ENCODE measurements at regions not wholly inside any gene's neighbourhood (a gene's known extent, or its start where the extent isn't known, plus 50 kb on each side); places are given as distances from the start of the nearest gene placed in this dataset.

- TF ChIP-seq GABPA (IDR thresholded peaks at IDR 0.05; ENCODE audit: borderline replicate concordance, insufficient read depth, low read length) (no peak), RAD21 (IDR thresholded peaks at IDR 0.05 in 1 of 2, conservative IDR thresholded peaks at IDR 0.05 in 1 of 2; ENCODE audit: low read depth in 2 of 2, low read length in 2 of 2) (no peak), GTF2F1 (IDR thresholded peaks at IDR 0.05; ENCODE audit: borderline replicate concordance, low read depth, low read length) (no peak), CHD2 (IDR thresholded peaks at IDR 0.05; ENCODE audit: low read length) (no peak), CREB1 (IDR thresholded peaks at IDR 0.05) (no peak)
Observed at GRCh38 chr3:177561365-177561764, 364.1 kb upstream of the TBL1XR1 start (continued).
